Activated CD4-positive, CD25-positive, alpha-beta regulatory T cell treated with anti-CD3 and anti-CD28 coated beads, Interleukin-2, amount 50 U/mL, for 16 hours (primary cell): ENCODE measurements at regions not wholly inside any gene's neighbourhood (a gene's known extent, or its start where the extent isn't known, plus 50 kb on each side); places are given as distances from the start of the nearest gene placed in this dataset.

ENCODE experiments used
- DNase-seq: peaks from one replicate; pipeline ENCODE4 v3.0.0-alpha.2; 2020; ENCODE audit warnings: low read depth, low spot score

DNA sequence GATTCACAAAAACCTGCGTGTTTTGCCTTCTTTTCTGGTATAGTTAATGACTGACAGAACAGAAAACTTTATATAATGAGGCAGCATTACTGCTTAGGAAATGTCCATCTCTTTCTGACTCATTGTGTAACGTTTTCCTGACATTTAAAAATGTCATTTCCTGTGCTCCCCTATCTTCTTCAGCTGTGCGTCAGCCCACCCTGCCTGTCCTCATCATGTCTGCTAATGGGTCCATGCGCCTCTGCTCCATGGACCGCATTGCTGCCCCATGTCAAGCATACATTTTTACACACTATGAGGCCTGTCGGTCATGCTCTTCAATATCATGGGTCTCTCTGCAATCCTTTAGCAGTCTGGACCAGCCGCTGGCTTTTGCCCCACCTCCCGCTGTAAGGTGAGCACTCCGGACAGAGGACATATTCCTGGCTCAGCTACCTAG lies 234.3 kb downstream of the CDCA7 start:
- no peak for DNase-seq

- no peak for DNase-seq
Measured at GRCh38 chr2:173589604-173590275, 235.1 kb downstream of the CDCA7 start.

- DNase-seq: no peak
Measured at GRCh38 chr2:173590276-173590861, 235.7 kb downstream of the CDCA7 start.

GRCh38 chr2:173593109-173593508 lies 238.4 kb downstream of the CDCA7 start:
- no peak for DNase-seq

DNA sequence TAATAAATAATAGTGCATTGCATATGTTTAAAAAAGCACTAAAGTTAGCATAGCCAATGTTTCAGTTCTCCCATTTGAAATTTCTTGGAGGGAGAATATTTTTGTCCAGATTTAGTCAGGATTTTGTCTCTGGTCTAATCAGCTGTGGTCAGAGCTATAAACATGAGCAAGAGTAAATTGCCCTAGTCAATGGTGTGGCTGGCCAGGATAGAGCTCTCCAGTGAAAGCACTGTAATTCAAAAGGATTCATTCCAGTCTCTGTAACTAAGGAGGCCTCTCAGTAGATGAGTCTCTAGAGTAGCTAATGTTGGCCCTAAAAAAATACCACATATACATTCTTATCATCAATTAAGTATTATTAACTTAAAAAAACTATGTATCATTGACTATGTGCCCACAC lies 241.6 kb downstream of the CDCA7 start:
- no peak for DNase-seq

DNA sequence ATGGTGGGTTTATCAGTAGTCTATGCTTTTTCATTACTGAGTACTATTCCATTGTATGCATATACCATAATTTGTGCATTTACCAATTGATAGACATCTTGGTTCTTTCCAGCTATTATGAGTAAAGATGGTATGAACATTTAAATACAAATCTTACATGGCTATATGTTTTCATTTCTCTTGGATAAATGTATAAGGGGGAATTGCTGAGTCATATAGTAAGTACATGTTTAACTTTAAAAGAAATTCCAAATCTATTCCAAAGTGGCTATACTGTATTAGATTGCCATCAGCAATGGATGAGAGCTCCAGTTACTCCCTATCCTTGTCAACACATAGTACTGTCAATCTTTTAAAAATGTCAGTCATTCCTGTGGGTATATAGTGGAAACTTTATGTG lies 243.9 kb downstream of the CDCA7 start:
- no peak for DNase-seq

DNA sequence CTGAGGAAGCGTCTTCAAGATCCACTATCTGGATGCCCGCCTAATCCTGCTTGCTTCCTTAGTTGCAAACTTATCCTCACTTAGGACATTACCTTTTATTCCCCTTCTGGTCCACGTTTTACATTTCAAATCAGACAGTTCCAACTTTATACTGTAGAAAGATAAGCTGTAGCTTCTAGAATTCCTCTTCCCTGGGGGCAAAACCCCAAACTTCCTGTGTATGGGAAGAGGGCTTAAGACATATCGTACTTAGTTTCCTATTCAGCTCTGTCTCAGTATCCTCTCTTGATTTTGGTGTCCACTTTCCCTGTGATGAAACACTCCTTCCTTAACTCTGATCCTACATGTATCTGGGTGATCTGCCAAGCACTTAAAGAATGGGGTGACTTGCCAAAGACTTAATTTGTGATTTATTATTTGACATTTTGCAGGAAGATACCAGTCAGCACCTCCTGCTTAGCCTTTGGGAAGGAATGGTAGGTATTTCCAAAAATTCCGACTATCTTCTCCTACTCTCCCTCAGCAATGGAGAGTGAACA lies 245.2 kb downstream of the CDCA7 start:
- no peak for DNase-seq

DNA sequence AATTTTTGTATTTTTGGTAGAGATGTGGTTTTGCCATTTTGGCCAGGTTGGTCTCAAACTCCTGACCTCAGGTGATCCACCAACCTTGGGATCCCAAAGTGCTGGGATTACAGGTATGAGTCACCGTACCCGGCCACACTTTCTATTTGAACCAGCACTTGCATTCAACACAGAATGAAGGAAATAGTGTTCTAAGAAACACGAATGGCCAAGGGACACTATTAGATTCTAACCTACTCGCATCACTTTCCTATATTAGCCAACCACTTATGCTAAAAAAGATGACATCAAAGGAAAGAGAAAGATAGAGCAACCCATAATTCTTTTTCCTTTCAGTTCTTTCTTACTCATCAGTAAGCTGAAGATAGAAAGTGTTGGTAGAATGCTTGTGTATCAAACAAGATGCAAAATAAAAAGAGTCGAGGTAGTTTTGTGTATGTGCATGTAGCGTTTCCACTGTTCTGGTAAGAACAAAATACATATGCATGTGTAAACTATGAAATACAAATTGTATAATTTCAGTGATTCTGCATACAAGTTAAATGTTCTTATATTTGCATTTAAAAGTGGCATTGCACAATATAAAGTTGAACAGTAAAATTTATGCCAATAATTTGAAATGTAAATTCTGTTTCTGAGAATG lies 247.6 kb downstream of the CDCA7 start:
- no peak for DNase-seq

DNA sequence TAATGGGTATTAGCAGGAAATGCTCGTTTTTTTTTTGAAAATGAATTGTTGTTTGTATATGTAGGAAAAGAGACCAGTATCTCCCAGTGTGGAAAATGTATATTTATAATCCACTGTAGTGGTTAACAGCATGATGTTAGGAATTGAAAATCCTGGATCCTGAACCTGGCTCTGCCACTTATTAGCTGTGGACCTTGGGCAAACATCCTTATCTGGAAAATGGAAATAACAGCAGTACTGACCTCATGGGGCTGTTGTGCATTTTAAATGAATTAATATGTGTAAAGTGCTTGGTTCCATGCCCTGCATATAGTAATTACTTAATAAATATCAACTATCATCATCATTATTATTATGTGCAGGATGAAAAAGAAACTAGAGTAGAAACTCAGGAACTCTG lies 251.3 kb downstream of the CDCA7 start:
- no peak for DNase-seq

- DNase-seq: no peak
Measured at GRCh38 chr2:173606619-173607248, 252.1 kb downstream of the CDCA7 start.

DNA sequence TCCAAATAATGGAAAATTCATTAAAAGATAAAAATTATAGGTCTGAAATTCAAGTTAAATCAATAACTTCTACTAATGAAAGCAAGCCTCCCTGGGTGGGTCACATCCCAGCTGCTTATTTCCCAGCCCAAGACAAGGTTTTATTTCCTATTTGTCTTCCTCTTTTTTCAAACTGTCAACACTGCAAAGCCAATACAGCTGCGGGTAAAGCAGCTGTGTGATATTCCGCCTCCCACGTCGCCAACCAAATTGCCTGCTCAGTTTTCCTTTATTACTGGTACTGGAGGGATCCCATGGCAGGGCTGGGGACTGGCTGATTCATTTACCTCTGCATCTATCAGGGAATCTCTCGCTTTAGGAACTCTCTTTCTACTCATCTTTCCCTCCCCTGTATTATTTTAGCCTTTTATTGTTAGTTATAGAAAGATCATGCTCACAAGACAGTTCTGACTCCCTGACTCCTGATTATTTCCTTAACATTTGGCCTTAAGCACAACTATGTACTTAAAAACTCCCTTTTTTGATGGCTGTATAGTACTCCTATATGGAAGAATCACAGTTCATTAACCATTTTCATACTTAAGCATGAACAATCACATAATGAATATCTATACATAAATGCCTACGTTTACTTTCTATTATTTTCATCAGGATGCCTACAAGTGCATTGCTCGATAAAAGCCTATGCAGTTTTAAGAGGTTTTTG lies 253.1 kb downstream of the CDCA7 start:
- DNase-seq: no peak

DNA sequence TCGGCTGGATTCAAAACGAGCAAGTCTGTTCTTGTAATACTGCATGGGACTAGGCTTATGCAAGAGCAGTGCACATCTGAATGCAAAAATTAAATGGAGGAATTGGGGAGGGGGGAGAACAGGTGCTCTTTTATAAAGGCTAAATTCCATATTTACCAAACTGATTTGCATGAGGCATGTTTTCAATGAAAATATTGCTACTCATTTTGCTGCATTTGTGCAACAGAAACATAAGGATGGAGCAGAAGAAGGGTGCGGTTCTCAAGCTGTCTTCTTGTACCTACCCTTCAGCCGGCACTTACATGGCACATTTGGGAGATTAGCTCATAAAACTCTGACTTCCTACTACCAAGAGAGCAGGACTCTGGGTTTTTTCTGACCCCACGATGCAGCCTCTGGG lies 256.4 kb downstream of the CDCA7 start:
- DNase-seq: no peak

DNA sequence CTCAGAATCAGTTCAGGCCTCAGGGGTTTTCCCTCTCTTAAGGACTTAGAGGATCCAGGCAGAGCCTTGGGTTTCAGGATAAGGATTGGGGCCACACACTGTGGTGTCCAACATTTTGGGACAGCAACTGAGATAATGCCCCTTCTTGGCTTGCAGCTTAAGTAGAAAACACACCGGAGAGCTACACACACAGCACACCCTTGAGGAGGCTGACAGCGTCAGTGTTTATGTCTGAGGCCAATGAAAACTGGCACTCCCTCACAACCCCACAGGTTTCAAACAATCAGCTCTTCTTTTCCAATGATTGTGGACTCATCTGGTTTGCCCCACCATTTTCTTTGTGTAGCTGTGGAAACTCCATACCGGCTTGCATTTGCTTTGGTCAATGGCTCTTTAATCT lies 257.7 kb downstream of the CDCA7 start:
- DNase-seq: no peak

GRCh38 chr2:173613386-173613785 lies 258.7 kb downstream of the CDCA7 start:
- no peak for DNase-seq

DNA sequence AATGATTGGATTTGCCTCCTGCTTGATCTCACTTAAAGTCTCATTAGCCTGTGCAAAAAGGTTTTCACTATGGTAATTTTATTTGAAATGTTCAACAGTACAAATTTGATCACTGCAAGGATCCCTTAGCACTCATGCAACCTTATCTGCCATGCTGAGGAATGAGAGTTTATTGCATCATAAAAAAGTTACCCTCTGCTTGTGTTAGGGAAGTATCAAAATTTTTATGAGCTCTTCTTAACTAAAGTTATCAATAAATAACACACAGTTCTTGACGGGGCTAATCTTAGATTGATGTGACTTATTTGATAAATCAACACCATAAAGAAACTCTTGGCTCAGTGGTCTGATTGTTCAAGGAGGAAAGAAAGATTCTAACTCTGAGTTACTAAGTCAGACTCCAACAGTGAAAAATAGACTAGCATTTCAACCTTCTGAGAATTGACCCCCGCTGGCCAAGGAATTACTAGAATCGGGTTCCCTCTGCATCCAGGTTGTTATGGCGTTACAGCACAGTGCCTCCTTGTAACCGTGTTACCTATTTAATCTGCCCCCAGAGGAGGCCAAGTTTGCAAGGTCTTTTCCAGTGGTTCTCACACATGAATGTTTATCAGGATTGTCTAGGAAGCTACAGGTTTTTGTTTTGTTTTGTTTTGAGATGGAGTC lies 259.7 kb downstream of the CDCA7 start:
- DNase-seq: no peak

GRCh38 chr2:173623438-173624319 lies 269.0 kb downstream of the CDCA7 start:
- DNase-seq: no peak

DNA sequence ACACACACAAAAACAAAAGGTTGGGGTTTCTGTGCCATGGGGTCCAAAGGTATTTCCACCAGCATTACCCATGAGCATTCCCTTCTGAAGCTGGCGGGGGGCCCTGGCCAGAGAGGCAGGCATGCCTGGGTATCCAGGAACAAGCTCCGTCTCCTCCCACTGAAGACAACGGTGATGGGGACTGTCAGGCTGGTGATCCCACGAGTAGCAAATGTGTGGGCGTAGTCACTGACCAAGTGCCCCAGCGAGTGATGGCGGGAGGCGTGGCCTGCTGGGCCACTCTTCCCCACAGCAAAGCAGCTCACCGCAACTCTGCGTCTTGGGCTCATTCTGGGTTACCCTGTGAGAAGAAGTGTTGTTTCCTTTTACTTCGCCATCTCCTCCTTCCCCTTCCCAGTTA lies 270.6 kb downstream of the CDCA7 start:
- no peak for DNase-seq

DNA sequence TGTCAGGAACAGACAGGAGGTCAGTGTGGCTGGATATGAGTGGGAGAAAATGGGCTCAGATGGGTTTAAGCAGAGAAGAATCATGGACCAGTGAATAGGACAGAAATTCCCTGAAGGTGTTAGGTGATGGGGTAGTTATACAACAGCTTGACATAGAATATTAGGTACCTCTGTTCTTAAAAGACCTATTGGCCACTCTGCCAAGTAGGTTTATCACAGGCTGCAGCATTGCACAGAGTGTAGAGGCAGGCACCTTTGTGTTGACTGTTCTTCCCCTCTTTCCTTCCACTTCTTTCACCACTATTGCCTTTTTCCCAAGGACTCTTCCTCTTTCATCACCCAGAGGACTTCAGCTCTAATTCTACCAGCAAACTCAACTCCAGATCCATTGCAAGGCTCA lies 274.4 kb downstream of the CDCA7 start:
- DNase-seq: no peak

DNA sequence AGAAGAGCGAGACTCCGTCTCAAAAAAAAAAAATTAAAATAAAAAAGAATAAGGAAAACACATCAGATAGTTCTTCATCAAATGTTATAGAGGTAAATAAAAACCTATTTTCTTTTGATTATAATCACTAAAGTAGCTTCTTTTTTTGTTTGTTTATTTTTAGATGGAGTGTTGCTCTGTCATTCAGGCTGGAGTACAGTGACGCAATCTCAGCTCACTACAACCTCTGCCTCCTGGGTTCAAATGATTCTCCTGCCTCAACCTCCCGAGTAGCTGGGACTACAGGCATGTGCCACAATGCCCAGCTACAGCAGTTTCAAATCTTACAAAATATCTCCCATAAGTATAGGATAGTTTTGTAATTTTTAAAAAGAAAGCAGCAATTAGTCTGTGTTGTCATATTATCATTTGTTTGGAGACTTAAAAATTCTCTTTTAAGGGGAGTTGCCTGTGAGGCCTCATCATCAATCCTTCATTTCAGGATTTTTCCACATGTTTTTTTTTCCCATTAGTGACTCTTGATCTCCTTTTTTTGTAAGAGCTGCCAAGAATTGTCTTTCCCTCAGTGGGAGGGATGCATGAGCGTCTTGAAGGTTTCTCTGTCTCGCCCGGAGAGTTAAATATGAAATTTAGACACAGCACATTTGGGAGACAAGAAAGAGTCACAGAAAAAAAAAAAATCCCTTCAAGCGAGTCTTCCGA lies 275.9 kb downstream of the CDCA7 start:
- DNase-seq: no peak

- no peak for DNase-seq
Measured at GRCh38 chr2:173631127-173631460, 276.4 kb downstream of the CDCA7 start.
